Uterus (tissue), 2 donors: ENCODE measurements at regions not wholly inside any gene's neighbourhood (a gene's known extent, or its start where the extent isn't known, plus 50 kb on each side); places are given as distances from the start of the nearest gene placed in this dataset.

ENCODE experiments used
- CTCF ChIP-seq, 4 experiments: fragments of 200-600 bp in 2 of 4; fragments of 450-650 bp in 2 of 4; sonication (generic) in 2 of 4; IDR thresholded peaks; one replicate each; pipeline ENCODE4 v1.5.1; 2016 to 2019; ENCODE audit warnings: antibody characterized with exemption in 4 of 4, mild to moderate bottlenecking in 2 of 4, moderate library complexity in 1 of 4
- POLR2A ChIP-seq, 2 donors: fragments of 450-650 bp; IDR thresholded peaks; one replicate each; pipeline ENCODE4 v1.6.1; 2016; ENCODE audit warnings: antibody characterized with exemption in 2 of 2, mild to moderate bottlenecking in 1 of 2, moderate library complexity in 1 of 2

GRCh38 chr4:123699880-123700771 is 303.5 kb downstream of the SPRY1 start:
- TF ChIP-seq POLR2A (IDR thresholded peaks at IDR 0.05) (no peak), CTCF (IDR thresholded peaks at IDR 0.05) (no peak)
